NCI-H82 treated with DMSO at 0.1 percent for 48 hours (cell line): ENCODE measurements at regions not wholly inside any gene's neighbourhood (a gene's known extent, or its start where the extent isn't known, plus 50 kb on each side); places are given as distances from the start of the nearest gene placed in this dataset.
"Not testable (repeated sequence)": the region's sequence is repeated elsewhere in the genome, so short reads cannot be mapped to it uniquely, and the experiment has no call there.

Source experiments
- DNase-seq: peaks from one replicate; lab custom pipeline; 2025; ENCODE audit not compliant: unreplicated experiment; lab: John Stamatoyannopoulos, UW

DNA sequence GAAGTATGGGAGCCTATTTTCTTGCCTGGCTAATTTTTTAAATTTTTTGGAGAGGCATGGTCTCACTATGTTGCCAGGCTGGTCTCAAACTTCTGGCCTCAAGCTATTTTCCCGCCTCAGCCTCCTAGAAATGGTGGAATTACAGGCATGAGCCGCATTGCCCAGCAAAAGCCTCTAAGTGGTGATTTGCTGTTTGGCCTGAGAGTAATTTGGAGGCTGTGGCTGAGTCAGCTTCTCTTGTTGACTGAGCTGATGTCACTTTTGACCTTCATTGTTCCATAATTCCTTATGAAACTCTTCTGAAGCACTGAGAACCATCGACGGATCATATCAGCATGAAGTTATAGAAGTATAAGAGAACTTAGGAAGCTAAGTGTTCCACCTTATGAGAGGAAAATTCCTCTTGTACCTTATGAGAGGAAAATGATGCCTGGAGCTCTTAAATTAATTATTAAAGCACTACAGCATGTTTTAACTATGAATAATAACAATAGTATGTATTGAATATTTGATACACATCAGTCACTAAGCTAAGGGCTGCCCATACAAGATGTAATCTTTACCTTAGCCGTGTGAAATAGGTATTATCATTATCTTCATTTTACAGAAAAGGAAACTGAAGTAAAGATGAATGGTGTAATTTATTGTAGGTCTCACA lies 220.8 kb upstream of the MON1B start:
- DNase-seq, result no peak

DNA sequence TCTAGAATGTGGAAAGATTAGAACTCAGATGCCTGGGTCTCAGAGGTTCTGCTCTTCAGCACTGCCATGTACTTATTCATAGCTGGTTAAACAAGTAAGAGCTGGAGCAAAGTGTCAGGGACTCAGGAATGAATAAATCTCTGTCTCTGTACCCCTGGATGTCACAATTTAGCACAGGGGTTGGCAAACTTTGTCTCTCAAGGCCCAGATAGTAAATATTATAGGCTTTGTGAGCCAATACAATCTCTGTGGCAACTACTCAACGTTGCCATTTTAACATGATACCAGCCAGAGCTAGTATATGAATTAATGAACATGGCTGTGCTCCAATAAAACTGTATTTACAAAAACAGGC lies 220.3 kb upstream of the MON1B start:
- no peak for DNase-seq

DNA sequence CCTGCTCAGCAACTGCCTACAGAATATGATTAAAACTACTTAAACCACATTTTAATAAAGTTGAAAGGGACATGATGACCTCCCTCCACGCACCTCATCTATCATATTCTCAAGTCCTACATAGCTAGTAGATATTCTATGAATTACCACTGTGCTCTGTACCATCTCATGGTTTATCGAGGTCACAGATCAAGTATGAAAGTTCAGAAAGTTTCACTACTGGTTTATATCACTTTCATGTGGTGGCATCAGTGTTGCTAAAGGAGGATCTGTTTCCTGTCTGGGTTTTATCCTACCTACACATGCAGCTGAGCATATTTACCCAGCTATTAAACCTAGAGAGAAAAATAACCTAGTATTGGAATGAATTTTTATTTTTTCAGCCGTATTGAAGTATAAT lies 214.9 kb upstream of the MON1B start:
- DNase-seq, result no peak

DNA sequence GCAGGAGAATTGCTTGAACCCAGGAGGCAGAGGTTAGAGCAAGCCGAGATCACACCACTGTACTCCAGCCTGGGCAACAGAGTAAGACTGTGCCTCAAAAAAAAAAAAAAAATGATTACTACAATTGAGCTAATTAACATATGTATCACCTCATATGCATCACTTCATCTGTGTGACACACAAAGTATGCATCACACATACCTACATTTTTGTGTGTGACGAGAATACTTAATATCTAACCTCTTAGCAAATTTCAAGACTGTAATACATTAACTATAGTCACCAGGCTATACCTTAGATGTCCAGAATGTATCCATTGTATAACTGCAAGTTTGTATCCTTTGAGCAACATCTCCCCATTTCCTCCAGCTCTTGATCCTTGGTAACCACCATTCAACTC lies 214.2 kb upstream of the MON1B start:
- no peak for DNase-seq

DNA sequence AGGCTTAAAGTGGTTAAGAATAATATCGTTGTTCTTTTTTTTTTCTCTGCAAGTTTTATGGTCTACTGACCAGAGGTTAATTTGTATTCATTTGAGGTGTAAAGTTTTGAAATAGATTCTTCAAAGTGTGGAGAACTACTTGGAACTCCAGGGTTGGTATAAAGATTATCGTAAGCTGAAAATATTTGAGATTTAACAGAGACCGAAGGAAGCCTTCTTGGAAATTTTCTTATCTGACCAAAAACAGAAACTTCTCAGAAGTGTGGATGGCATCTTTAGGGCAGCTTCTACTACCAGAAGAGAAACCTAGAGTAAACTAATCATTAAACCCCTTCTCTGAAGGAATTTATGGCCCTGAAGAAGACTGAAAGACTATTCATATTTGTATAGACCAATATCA lies 206.8 kb upstream of the MON1B start:
- no peak for DNase-seq

DNA sequence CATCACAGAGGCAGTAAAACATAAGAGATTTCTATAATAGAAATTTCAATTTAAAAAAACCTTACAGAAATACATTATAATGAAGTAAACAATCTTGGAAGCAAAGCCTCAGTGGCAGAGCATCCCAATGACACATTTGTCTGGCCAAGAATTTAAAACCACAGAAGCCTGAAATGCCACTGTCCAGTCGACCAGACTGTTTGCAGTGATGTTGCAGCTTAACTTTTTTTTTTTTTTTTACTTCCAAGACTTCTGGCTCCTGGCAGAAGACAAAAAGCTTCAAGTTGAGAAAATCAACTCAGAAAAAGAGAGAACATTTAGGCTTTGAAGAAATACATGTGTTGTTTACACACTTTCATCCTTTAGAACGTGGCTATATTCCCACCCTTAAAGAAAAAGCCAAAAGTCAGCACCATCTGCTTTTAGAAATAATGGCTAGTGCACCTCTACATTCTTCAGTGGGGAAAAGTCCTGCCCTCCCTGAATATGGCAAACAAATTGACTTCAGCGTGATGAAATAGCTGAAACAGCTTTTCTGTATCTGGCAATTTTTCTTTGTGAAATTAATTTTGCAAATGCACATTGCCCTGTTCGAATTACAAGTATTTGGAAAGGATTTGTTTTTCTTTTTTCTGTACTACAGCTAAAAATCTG lies 205.5 kb upstream of the MON1B start:
- no peak for DNase-seq

DNA sequence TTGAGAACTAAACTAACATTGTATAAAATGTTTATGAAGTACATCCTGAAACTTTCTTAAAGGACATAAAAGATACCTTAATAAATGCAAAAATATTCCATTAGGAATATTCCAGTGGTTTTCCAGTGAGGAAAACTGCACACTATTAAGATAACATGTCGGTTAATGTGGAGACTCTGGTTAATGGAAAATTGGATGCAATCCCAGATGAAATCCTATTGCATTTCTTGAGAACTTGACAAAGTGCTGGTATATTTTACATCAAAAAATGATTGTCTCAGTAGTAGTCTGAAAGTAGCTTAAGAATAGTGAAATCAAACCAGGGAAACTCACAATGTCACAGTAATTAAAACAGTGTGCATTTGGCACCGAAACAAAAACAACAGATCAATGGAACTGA lies 202.5 kb upstream of the MON1B start:
- DNase-seq, result no peak

DNA sequence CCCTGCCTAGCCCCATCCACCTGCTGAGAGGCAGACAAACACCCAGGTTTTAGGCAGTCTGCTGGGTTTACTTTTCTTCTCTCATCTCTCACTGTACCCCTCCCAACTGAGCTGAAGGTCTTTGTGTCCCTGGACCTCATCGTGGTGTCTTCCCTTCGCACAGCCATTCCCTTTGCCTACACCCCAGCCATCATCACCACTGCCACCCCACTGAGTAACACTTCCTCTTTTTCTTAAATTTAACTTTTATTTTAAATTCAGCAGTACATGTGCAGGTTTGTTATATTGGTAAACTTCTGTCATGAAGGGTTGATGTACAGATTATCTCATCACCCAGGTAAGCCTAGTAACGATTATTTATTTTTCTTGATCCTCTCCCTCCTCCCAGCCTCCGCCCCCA lies 188.3 kb upstream of the MON1B start:
- no peak for DNase-seq

DNA sequence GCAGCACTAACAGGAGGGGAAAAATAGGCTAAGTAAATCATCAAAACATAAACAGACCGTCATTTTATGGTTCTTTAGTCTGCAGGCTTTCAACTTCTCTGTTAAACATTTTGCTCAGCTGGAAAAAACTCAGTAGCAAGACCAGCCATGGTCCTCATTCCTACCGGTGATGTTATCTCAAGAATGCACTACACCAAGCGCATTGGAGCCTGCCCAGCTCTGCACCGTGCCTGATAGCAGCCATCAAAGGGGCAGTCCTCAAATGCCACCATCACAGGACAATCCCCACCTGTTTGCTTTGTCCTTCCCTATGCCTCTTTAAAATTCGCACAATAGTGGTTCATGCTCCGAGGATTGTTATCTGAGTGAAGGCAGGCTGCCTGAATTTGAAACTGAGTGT lies 181.5 kb upstream of the MON1B start:
- DNase-seq, result no peak

DNA sequence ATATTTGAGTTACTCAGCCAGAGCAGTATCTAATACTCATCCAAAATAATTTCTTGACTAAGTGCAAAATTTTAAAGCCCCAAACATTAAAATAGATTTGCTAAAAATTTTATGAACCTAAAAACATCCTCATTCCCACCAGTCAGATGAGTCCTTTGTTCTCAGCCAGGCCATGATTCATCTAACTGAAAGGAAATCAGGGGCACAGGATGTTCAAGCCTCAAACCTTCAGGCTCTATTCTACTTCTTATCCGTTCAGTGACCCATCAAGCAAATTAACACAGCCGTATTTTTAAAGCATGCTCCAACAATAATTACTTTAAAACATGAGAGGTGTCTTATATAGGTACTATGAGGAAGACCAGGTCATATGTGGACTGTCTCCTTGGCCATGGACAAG lies 176.5 kb upstream of the MON1B start:
- DNase-seq, result no peak

DNA sequence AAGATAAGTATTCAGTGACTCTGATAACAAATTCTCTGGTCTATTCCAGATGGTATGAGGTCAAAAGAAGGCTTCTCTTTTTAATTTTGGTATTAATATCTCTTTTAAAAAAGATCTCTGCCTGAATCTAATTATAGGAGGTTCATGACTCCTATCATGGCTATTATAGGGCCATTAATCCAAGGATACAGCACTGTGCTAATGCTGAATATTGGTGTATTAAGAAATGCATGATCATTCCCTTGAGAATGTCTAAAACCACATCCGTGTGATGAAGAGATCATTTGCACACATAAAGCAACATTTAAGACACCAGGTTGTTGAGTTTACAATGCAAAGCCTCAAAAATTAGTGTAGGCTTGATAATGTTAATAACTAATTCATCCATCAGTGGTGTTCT lies 160.4 kb upstream of the MON1B start:
- DNase-seq, result no peak

DNA sequence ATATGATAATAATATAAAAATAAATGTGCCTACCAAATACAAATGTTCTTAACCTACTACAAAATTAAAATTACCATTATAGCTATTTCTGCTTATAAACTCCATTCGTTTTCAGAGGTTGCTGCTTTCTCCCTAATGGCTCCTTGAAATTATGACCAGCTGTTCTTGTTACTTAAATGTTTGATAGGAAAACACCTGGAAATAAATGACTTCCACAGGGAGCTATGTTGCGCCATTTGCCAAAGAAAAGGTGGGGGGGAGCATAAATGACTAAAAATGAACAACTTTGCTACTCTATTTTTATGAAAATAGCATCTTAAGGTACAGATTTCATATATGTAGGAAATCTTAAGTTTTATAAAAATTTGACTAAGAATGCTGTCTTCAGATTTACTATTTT lies 157.5 kb upstream of the MON1B start:
- no peak for DNase-seq

DNA sequence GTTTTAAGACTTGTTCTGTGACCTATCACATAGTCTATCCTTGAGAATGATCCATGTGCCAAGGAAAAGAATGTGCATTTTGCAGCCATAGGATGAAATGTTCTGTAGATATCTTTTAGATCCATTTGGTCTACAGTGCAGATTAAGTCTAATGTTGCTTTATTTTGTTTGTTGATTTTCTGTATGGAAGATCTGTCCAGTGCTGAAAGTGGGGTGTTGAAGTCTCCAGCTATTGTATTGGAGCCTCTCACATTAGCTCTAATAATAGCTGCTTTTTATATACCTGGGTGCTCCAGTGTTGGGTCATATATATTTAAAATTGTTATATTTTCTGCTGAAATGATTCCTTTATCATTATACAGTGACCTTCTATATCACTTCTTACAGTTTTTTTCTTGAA lies 155.6 kb upstream of the MON1B start:
- no peak for DNase-seq

DNA sequence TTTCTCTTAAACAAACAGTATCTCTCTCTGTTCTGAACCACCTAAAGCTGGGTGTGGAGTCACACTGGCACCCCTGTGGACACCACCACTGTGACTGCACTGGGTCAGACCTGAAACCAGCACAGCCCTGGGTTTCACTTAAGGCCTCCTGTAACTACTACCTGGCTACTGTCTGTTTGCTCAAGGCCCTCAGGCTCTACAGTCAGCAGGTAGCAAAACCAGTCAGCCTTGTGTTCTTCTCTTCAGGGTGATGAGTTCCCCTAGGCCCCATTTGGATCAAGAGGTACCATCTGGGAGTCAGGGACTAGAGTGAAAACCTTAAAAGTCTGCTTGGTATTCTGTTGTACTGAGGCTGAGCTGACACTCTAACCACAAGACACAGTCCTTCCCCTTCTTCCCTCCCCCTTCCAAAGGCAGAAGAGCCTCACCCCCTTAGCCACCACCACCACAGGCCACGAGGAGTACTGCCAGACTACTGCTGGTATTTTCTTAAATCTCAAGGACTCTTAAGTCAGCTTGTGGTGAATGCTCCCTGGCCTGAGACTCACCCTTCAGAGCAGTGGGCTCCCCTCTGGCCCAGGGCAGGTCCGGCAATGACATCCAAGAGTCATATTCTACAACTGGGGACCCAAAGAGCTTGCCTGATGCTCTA lies 153.2 kb upstream of the MON1B start:
- DNase-seq, result no peak

DNA sequence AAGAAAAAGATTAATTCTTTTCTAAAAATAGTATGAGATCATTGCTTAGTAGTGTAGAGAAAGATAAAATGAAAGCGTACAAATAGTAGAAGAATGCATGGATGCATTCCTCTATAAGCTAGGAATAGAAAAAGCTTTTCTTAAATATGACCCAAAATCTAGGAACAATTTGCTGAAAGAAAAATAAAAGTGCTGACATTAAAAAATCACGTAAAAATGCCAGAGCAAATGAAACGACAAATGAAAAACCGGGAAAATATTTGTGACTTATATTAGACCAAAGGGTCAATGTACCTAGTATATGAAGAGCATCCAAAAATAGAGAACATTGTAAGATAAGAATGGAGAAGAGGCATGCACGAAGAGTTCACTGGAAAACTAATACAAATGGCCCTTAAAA lies 149.5 kb upstream of the MON1B start:
- DNase-seq, result no peak

DNA sequence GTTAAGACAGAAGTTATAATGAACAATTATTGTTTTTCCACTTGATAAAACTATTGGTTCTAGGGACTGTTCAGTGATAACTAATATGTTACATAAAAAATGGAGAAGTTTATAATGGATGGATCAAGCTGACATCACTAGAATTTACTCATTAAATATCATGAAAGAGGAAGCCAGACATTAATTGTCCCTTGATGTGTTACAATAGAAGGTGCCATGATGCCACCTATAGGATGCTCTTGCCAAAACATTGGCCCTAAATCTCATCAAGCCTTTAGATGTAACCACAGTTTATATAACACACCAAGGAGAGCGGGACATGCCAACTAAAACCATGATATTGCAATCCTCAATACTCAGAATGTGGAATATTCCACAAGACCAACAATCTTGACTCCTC lies 147.9 kb upstream of the MON1B start:
- DNase-seq, result peak; percentile 0

DNA sequence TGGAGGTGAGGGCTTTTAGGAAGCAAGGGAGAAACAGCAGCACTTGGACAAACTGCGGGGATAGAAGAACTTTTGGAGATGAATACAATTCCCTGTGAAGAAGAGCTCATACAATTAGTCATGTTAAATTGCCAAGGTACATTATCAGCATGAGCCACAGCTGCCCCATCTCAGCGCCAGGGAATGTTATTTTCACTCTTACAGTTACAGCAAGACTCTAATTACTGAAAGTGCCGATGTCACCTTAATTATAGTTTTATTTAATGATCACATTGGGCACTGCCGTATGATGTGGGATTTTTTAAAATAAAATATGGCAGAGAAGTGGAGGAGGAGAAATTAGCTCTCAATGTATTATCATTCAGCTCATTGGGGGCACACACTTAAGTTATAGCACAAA lies 144.8 kb upstream of the MON1B start:
- DNase-seq, result no peak

DNA sequence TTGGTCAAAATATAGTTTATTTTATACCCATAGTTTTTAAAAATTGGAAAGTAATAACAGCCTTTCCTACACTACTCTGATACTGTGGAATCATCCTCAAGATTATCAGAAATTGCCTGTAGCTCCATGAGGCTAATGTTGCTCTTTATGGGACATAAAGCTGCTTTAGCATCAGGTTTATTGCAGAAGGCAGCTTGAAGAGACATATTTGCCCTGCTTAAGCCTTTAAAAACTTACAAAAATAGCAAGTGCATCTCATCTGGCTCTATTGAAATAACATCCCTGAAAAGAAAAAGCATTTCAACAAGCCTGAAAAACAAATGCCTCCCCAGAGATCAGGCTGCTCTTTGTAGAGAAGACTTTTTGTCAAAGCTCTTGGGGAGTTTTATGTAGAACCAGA lies 142.9 kb upstream of the MON1B start:
- DNase-seq, result no peak

DNA sequence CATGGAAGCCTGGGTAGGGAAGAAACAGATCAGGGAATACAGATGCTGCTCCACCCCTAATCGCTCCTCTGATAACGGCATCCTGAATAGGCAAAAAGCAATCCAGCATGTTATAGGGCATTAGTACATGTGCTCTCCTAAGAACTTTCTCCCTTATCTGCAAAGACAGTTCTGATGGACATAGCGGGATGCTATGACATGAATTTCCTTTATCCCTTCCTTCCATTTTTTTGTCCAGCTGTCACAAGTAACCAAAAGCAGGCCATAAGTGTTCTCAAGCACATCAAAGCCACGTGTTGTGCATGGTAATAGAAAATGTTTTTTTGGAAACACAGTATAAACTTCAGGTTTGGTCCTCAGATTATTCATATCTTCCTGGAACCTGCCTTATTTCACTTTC lies 141.4 kb upstream of the MON1B start:
- DNase-seq, result no peak

DNA sequence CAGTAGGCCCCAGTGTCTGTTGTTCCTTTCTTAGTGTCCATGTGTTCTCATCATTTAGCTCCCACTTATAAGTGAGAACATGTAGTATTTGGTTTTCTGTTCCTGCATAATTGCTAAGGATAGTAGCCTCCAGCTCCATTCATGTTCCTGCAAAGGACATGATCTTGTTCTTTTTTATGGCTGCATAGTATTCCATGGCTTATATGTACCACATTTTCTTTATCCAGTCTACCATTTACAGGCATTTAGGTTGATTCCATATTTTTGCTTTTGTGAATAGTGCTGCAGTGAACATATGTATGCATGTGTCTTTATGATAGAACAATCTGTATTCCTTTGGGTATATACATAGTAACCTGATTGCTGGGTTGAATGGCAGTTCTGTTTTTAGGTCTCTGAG lies 134.4 kb upstream of the MON1B start:
- DNase-seq, result not testable (repeated sequence)

DNA sequence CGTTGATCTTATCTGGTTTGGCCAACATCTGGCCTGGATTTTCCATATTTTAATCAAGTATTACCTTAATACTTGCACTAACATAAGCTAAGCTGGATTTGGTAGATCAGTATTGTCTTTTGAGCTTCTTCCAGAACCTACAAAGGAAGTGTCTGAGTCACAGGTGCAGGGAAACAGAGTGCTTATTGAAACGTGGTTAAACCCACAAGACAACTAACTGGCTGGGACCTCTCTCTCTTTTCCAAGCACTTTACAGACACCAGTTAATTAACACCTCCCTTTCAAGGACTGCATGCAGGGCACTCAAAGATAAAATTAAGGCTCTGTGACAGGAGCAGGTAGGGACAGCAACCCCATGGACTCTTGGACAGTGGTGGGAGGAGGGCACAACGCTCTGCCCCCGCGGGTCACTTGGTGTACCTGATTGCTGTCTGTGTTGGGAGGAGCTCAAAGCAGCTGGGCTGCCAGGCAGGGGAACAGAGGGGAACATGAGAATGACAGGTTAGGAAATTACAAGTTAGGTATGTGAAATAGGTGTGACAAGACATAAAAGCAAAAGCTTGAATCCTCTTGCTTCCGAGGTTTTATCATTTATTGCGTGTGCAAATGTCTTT lies 133.7 kb upstream of the MON1B start:
- no peak for DNase-seq

DNA sequence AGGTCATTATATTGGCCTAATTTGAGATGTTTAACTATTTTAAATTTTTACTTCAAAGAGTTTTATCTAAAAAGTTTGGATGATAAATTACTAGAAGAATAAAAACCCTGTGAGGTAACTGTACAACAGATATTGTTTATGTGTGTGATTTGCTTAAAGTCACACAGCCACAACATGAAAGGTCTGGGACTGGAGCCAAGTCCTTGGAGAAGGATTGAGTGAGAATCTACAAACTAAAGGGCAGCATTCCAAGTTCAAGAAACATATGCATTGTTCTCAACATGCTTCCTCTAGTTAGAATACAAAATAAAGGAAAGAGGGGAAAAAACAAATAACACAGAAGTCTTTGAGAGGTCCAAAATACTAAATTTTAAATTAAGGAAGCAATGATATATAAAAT lies 131.5 kb upstream of the MON1B start:
- DNase-seq, result no peak
